ENCODE measurements at regions not wholly inside any gene's neighbourhood (a gene's known extent, or its start where the extent isn't known, plus 50 kb on each side); places are given as distances from the start of the nearest gene placed in this dataset.
"Not testable (repeated sequence)": the region's sequence is repeated elsewhere in the genome, so short reads cannot be mapped to it uniquely, and the experiment has no call there.

DNA sequence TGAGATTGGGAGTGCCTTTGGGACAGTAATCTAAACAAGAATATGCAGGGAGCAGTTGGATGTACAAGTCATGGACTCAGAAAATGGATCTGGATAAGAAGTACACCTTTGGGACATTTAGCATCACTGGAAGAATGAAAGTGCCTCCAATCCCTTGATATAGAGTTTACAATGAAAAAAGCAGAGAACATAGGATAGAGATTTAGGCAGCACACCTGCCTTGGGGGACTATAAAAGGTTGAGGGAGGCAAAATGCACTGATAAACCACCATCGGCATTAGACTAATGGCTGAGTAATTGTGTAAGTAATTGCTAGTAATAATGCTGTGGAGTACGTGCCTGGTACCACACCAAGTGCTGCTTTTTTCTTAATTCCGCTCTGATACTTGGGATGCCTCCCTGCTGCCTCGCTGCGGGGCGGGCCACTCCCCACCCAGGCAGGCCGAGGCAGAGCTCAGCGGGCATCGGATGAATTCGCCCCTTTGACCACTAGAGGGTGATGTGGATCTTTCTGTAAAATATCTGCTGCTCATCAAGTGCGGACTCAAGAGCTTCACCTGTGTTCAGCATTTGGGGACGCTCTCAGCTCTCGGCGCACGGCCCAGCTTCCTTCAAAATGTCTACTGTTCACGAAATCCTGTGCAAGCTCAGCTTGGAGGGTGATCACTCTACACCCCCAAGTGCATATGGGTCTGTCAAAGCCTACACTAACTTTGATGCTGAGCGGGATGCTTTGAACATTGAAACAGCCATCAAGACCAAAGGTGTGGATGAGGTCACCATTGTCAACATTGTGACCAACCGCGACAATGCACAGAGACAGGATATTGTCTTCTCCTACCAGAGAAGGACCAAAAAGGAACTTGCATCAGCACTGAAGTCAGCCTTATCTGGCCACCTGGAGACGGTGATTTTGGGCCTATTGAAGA is 99.9 kb downstream of the ANKRD18B start:
- DNase-seq: peak; percentile 63

DNA sequence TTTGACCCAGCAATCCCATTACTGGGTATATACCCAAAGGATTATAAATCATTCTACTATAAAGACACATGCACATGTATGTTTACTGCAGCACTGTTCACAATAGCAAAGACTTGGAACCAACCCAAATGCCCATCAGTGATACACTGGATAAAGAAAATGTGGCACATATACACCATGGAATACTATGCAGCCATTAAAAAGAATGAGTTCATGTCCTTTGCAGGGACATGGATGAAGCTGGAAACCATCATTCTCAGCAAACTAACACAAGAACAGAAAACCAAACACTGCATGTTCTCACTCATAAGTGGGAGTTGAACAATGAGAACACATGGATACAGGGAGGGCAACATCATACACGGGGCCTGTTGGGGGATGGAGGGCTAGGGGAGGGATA is 104.3 kb downstream of the ANKRD18B start:
- not testable (repeated sequence) for DNase-seq

- DNase-seq: no peak
These were observed 104.9 kb downstream of the ANKRD18B start for GRCh38 chr9:33628865-33629410.

- DNase-seq: no peak
These were observed 109.6 kb downstream of the ANKRD18B start for GRCh38 chr9:33633636-33634035.

GRCh38 chr9:33637881-33638280 is 113.8 kb downstream of the ANKRD18B start:
- DNase-seq: no peak

DNA sequence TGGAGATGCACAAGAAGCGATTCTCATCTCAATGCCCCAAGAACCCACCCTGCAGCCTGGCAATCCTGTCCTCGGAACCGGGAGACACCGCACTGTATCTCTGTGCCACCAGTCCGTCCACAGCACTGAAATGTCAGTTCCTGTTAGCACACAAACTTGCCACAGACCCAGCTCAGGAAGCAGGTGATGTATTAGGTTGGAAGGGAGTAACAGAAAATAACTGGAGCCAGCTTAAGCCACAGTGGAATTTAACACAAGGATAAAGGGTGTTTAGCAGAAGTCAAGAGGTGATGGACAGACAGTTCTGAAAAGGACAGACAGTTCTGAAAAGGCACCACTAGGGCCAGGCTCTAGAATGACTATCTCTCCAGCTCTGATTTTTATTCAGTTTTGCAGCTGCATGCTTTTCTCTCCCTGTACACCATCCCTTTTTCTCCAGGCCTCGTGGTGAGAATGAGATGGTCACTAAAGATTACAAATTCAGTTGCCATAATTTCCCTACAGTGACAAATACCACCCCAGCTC is 114.4 kb downstream of the ANKRD18B start:
- DNase-seq: no peak

GRCh38 chr9:33645706-33646105 is 121.7 kb downstream of the ANKRD18B start:
- DNase-seq: no peak

GRCh38 chr9:33649463-33649862 is 125.4 kb downstream of the ANKRD18B start:
- no peak for DNase-seq

- no peak for DNase-seq
These were observed 127.1 kb downstream of the ANKRD18B start for GRCh38 chr9:33651125-33651524.

DNA sequence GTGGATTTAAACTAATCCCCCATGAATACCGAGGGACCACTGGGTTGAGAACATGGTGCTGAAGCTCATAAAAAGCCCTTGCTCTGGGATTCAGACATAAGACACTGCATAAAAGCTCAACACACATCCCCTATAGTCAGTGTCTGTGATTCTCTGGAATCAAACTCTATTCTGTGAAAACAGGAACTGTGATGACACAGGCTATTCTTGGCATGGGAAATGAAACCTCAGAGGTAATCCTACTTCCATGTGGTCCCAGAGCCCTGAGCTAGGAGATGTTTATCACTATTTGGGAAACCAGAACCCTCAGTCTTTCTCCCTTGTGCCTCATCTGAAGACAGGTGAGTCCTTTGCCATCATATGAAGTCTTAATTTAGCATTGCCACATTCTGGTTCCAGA is 135.4 kb upstream of the PRSS3 start:
- DNase-seq: no peak

DNA sequence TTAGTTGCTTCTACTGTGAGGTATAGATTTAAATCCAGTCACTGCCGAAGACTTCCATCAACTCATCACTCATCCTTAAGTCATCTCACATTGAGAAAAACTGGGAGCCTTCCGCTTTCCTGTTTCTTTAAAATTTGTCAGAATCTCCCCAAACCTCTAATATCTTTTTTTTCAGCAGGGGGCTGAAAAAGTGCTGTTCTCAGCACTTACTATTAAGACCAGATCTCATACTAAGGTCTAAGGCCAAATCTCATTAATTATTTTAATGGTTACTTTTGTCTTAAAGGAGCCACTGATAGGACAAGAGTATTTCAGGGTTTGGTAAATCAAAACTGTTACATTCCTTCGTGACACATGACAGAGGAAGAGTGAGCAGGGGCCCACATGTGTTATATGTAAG is 134.6 kb upstream of the PRSS3 start:
- no peak for DNase-seq

- DNase-seq: no peak
These were observed 134.2 kb upstream of the PRSS3 start for GRCh38 chr9:33661176-33661575.

- no peak for DNase-seq
These were observed 132.5 kb upstream of the PRSS3 start for GRCh38 chr9:33662871-33663270.

DNA sequence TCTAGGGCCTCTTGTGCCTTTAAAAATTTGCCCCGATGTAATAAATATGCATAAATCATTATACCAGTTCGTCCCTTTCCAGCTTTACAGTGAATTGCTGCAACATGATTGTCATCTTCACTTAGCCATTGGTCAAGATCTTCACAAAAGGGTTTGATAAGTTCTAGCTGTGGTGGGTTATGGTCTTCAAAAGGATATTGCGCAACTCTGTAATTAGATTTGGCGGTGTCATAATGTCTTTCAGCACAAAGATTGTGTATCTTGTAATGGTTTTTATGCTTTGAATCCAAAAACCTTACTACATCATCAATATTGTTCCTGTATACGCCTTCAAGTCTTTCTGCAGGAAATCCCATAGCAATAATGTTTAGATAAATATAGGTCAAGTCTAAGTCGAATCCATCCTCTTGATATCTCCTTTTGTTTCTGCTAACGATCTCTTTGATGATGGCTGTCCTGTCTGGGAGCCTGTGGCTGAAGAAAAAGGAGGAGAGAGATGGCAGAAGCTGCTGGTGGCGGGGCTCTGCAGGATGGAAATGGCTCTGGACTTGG is 119.1 kb upstream of the PRSS3 start:
- not testable (repeated sequence) for DNase-seq

GRCh38 chr9:33676746-33677505 is 118.4 kb upstream of the PRSS3 start:
- DNase-seq: peak; percentile 7

DNA sequence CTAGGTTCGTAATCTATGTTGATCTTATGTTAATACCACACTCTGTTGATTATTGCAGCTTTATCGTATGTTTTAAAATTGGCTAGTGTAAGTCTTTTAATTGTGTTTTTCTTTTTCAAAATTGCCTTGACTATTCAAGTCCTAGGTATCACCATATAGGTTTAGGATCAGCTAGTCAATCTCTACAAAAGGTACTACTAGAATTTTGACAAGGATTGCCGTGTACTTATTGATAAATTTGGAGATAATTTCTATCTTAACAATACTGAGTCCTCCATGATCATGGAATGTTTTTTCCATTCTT is 117.9 kb upstream of the PRSS3 start:
- DNase-seq: no peak

- DNase-seq: no peak
These were observed 117.4 kb upstream of the PRSS3 start for GRCh38 chr9:33677961-33678360.

GRCh38 chr9:33682551-33682950 is 112.8 kb upstream of the PRSS3 start:
- no peak for DNase-seq

- DNase-seq: no peak
These were observed 110.5 kb upstream of the PRSS3 start for GRCh38 chr9:33684831-33685230.

DNA sequence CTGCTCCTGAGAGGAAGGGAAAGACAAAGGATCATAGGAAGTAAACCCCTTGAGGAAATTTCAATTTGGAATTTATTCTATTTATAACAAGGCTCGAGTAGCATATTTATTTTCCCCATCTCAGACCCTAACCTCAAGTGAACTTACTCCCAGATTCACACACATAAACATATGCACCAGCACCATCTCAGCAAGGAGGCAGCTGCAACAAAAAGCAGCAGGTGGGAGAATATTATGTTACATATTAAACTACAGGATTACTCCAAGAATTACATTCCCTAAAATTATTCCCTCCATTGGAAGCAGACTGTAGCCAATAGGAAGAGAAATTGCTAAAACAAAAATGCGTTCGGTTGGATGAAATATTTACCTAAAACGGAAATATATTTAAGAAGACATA is 108.4 kb upstream of the PRSS3 start:
- DNase-seq: no peak

GRCh38 chr9:33687779-33688178 is 107.6 kb upstream of the PRSS3 start:
- no peak for DNase-seq

DNA sequence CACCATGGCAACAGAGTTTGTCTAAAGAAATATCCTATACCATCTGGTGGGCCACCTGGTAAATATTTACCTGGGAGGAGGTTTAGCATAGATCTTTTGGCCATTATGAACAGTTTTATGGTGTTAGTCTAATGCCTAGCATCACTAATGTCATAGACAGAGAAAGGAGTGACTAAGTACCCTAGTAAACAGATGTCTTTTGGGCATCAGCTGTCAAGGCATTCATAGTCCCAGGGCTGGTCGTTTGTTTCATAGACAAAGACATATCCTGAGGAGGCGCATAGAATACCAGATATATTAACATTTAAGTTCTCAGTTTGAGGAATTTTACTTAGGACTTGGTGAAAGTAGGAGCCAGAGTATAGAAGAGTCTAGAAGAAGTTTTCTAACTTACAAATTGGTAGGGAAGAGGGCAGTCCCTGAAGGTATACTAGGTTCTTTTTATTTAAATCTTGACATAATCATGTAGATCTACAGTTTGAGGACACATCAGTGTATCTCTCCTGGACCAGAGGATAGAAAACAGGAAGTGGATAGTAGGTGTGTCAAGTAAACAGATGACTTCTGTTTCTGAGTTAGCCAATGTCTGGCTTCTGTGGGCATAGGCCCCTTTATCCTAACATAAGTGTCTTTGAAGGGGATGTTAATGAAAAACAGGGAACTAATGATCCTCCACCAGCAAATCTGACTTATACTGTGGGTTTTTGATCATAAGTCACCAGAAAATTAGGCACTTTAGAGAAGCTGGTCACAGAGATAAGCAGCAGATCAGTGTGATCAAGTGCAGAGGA is 105.0 kb upstream of the PRSS3 start:
- no peak for DNase-seq

DNA sequence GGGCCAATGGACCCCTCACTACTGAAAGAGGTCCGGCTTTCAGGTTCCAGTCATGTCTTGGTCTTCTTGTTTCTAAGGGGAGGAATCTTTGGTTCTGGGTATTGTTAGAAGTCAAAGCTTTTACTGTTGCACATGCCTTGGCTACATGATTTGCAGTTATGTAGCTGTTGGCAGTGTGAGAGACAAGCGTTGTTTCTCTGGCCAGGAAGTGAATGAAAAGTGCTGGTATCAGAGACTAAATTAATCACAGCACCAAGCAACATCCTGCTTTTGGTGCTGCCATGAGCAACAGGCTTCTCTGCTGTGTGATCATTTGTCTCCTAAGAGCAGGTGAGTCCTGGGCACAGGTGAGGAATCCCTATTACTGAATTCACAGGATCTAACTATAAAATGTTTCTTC is 100.1 kb upstream of the PRSS3 start:
- DNase-seq: no peak
